SK-N-MC (cell line): ENCODE measurements at regions not wholly inside any gene's neighbourhood (a gene's known extent, or its start where the extent isn't known, plus 50 kb on each side); places are given as distances from the start of the nearest gene placed in this dataset.

ENCODE experiments used
- DNase-seq: peaks from one replicate; pipeline ENCODE4 v3.0.0-alpha.2; 2011; ENCODE audit warnings: low read depth, low spot score
- H3K27ac ChIP-seq: fragments of 200-600 bp; sonication (generic); 2 replicates; pipeline ENCODE4 v1.5.1; 2016; ENCODE audit warnings: mixed run types
- H3K36me3 ChIP-seq: fragments of 200-600 bp; sonication (generic); 2 replicates; pipeline ENCODE4 v1.6.1; 2017; ENCODE audit warnings: antibody characterized with exemption, low read length, mixed read lengths; ENCODE audit not compliant: insufficient read depth
- H3K4me3 ChIP-seq: fragments of 200-600 bp; sonication (generic); 2 replicates; pipeline ENCODE4 v1.5.1; 2016
- H3K9ac ChIP-seq: fragments of 200-600 bp; sonication (generic); 2 replicates; pipeline ENCODE4 v1.8.0; 2017; ENCODE audit warnings: mixed run types, mixed read lengths; ENCODE audit not compliant: insufficient read length
- H3K9me3 ChIP-seq: fragments of 200-600 bp; sonication (generic); 2 replicates; pipeline ENCODE4 v1.6.1; 2017; ENCODE audit warnings: low read depth, mild to moderate bottlenecking, antibody characterized with exemption, low read length, moderate library complexity, mixed read lengths
- EZH2 ChIP-seq: fragments of 200-600 bp; sonication (generic); IDR thresholded peaks from one replicate; pipeline ENCODE4 v1.6.1; 2017; ENCODE audit warnings: antibody characterized with exemption
- FOXP2 ChIP-seq: optimal IDR thresholded peaks from 2 replicates; pipeline ENCODE3; 2011; ENCODE audit warnings: mild to moderate bottlenecking, moderate library complexity; ENCODE audit not compliant: insufficient read depth; ENCODE audit errors: extremely low read length, control extremely low read depth
- POLR2AphosphoS5 ChIP-seq: IDR thresholded peaks from 2 replicates; pipeline ENCODE4 v1.6.1; 2012; ENCODE audit warnings: mild to moderate bottlenecking, low read depth, low read length, borderline replicate concordance

GRCh38 chr1:235022341-235022980 is 106.2 kb downstream of the TOMM20 start:
- Histone ChIP-seq H3K36me3 (no peaks in the 10 kb centered on the region), H3K9me3 (no peaks in the 10 kb centered on the region), H3K4me3 (no peak overlapping the region), H3K9ac (no peak overlapping the region), H3K27ac (no peak overlapping the region)
- no peak for DNase-seq
- TF ChIP-seq POLR2AphosphoS5, result no peak
- no peak for TF ChIP-seq FOXP2
- TF ChIP-seq EZH2, result no peak

GRCh38 chr1:235021815-235022214 is 106.8 kb downstream of the TOMM20 start:
- Histone ChIP-seq H3K9me3 (no peaks in the 10 kb centered on the region), H3K9ac (no peak overlapping the region), H3K4me3 (no peak overlapping the region), H3K27ac (no peak overlapping the region), H3K36me3 (no peaks in the 10 kb centered on the region)
- no peak for DNase-seq
- no peak for TF ChIP-seq EZH2

- Histone ChIP-seq H3K9ac (no peak overlapping the region), H3K27ac (no peak overlapping the region), H3K4me3 (no peak overlapping the region), H3K9me3 (no peaks in the 10 kb centered on the region), H3K36me3 (no peaks in the 10 kb centered on the region)
- DNase-seq, result no peak
- TF ChIP-seq EZH2 (no peak), POLR2AphosphoS5 (no peak), FOXP2 (no peak)
Measured at GRCh38 chr1:235021321-235021720, 107.3 kb downstream of the TOMM20 start.

- no peaks in the 10 kb centered on the region for H3K9me3 ChIP-seq
- no peak for TF ChIP-seq EZH2
- no peak for TF ChIP-seq FOXP2
- no peak for TF ChIP-seq POLR2AphosphoS5
- DNase-seq, result no peak
- H3K27ac ChIP-seq, result no peak overlapping the region
- H3K36me3 ChIP-seq, result no peaks in the 10 kb centered on the region
- no peak overlapping the region for H3K4me3 ChIP-seq
- H3K9ac ChIP-seq, result no peak overlapping the region
Measured at GRCh38 chr1:235019961-235020360, 108.7 kb downstream of the TOMM20 start.

DNA sequence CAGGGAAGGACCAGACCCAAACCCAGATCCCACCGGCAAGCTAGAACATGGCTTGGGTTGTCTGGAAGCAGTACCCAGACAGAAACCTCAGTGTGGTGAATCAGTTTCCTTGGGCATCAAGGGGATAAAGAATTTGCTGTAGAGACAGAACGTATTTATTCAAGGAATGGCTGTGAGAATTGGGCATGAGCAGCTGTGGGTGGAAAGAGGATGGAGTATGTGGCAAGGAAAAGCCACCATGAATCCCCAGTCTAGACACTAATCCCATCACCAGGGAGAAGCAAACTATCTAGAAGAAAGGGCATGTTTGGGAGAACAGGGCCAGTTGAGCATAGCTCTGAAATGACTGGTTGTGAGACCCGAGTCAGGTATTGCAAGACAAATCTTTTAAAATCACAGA is 109.2 kb downstream of the TOMM20 start:
- H3K9ac ChIP-seq, result no peak overlapping the region

GRCh38 chr1:235018720-235019444 is 109.8 kb downstream of the TOMM20 start:
- no peak overlapping the region for H3K9ac ChIP-seq
- TF ChIP-seq POLR2AphosphoS5 (no peak), EZH2 (no peak), FOXP2 (no peak)
- H3K9me3 ChIP-seq, result no peaks in the 10 kb centered on the region
- no peak overlapping the region for H3K27ac ChIP-seq
- DNase-seq, result no peak
- no peak overlapping the region for H3K4me3 ChIP-seq
- no peaks in the 10 kb centered on the region for H3K36me3 ChIP-seq

More for the DNA sequence above, 109.2 kb downstream of the TOMM20 start:
- no peak for DNase-seq
- no peak overlapping the region for H3K27ac ChIP-seq
- no peak overlapping the region for H3K4me3 ChIP-seq
- TF ChIP-seq POLR2AphosphoS5, result no peak
- TF ChIP-seq FOXP2, result no peak
- no peak for TF ChIP-seq EZH2
- H3K36me3 ChIP-seq, result no peaks in the 10 kb centered on the region
- H3K9me3 ChIP-seq, result no peaks in the 10 kb centered on the region

GRCh38 chr1:235018161-235018560 is 110.5 kb downstream of the TOMM20 start:
- H3K4me3 ChIP-seq, result no peak overlapping the region
- H3K9ac ChIP-seq, result no peak overlapping the region
- peak; percentile 1 for DNase-seq
- no peaks in the 10 kb centered on the region for H3K9me3 ChIP-seq
- H3K36me3 ChIP-seq, result no peaks in the 10 kb centered on the region
- no peak overlapping the region for H3K27ac ChIP-seq
- TF ChIP-seq FOXP2, result no peak
- no peak for TF ChIP-seq POLR2AphosphoS5
- no peak for TF ChIP-seq EZH2

DNA sequence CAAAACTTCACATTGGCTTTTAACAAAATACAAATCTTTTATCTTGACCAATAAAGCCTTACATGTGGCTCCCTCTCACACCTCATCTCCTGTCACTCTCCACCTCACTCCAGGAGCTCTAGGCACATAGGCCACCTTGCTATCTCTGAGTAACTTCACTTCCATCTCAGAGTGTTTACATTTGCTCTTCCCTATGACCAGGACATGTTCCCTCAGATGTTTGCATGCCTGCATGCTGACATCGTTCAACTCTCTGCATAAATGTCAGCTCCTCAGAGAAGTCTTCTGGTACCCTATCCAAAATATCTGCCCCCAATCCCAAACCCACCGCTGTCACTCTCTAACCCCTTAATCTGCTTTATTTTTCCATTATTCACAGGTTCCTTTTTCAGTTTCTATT is 110.9 kb downstream of the TOMM20 start:
- Histone ChIP-seq H3K36me3 (no peaks in the 10 kb centered on the region), H3K27ac (no peak overlapping the region), H3K9ac (no peak overlapping the region), H3K4me3 (no peak overlapping the region), H3K9me3 (no peaks in the 10 kb centered on the region)
- no peak for TF ChIP-seq EZH2
- no peak for TF ChIP-seq FOXP2
- TF ChIP-seq POLR2AphosphoS5, result no peak
- no peak for DNase-seq

DNA sequence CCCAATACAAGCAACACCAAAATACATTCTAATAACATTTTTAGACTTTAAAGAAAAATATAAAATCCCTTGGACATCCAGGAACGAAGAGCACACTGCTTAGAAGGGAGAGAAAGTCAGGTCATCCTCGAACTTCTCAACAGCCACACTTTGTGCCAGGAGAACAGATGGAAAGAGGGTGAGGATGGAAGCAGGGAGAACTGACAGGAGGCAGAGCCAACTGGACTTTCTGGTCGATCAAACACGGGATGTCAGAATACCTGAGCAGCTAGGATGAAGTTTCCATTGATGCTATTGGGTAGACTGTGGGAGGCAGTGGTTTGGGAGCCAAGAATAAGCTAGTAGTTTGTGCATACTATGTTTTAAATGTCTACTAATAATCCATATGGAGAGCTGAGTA is 111.4 kb downstream of the TOMM20 start:
- no peak for TF ChIP-seq FOXP2
- no peak for TF ChIP-seq POLR2AphosphoS5
- TF ChIP-seq EZH2, result no peak
- no peak overlapping the region for H3K4me3 ChIP-seq
- no peaks in the 10 kb centered on the region for H3K36me3 ChIP-seq
- DNase-seq, result no peak
- H3K27ac ChIP-seq, result no peak overlapping the region
- no peaks in the 10 kb centered on the region for H3K9me3 ChIP-seq
- no peak overlapping the region for H3K9ac ChIP-seq
